ENCODE measurements at regions not wholly inside any gene's neighbourhood (a gene's known extent, or its start where the extent isn't known, plus 50 kb on each side); places are given as distances from the start of the nearest gene placed in this dataset.

DNA sequence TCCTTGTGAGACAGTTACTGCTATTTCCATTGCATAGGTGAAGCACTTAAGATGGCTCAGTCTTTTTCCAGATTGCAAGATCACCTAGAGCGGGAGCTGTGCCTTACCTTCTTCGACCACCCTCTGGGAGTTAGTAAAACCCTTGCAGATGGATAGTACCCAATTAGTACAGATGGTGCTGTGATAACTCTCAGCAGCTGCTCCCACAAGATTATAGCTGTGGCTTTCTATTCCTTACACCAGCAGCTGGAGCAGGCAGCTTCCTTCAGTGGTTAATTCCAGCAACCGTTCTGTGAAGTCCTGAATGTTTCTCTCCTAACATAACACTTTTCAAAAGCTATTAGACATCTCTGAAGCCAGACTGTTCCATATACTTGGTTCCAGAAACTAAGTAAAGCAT, 796.8 kb downstream of the XPNPEP1 start:
- no peak overlapping the region for H3K9ac ChIP-seq (ENCODE audit: low read length)
- no peaks in the 10 kb centered on the region for H3K9me3 ChIP-seq (ENCODE audit: low read length)
- no peak overlapping the region for H3K4me3 ChIP-seq (ENCODE audit: low read depth in 1 of 2, low read length in 2 of 2)
- no peaks in the 10 kb centered on the region for H3K27me3 ChIP-seq (ENCODE audit: control insufficient read depth in 1 of 2, insufficient read depth in 2 of 2, low read length in 2 of 2)
- H3K4me1 ChIP-seq (ENCODE audit: insufficient read depth, low read length) = no peaks in the 10 kb centered on the region
- no peaks in the 10 kb centered on the region for H3K36me3 ChIP-seq (ENCODE audit: insufficient read depth, low read length)
- no peak overlapping the region for H3K27ac ChIP-seq (ENCODE audit: low read depth, low read length)

DNA sequence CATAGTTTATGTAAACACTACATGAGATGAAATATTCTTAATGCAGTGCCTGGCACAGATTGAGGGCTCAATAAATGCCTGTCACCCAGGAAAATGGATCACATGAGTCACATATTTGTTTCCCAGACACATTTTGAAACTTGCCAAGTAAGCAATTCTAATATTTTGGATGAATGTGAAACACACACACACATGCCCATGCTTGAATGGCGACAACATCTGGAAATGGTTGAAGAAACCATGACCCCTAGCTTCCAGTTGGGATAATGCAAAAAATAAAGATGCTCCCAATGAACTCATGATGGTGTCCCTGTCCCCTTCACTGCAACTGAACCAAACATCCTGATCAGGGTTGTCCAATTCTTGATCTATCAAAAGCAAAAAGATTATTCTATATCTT, 797.3 kb downstream of the XPNPEP1 start:
- no peaks in the 10 kb centered on the region for H3K9me3 ChIP-seq (ENCODE audit: low read length)
- no peaks in the 10 kb centered on the region for H3K4me1 ChIP-seq (ENCODE audit: insufficient read depth, low read length)
- no peak overlapping the region for H3K4me3 ChIP-seq (ENCODE audit: low read depth in 1 of 2, low read length in 2 of 2)
- H3K36me3 ChIP-seq (ENCODE audit: insufficient read depth, low read length) = no peaks in the 10 kb centered on the region
- no peak overlapping the region for H3K27ac ChIP-seq (ENCODE audit: low read depth, low read length)
- no peak overlapping the region for H3K9ac ChIP-seq (ENCODE audit: low read length)
- H3K27me3 ChIP-seq (ENCODE audit: control insufficient read depth in 1 of 2, insufficient read depth in 2 of 2, low read length in 2 of 2) = no peaks in the 10 kb centered on the region

DNA sequence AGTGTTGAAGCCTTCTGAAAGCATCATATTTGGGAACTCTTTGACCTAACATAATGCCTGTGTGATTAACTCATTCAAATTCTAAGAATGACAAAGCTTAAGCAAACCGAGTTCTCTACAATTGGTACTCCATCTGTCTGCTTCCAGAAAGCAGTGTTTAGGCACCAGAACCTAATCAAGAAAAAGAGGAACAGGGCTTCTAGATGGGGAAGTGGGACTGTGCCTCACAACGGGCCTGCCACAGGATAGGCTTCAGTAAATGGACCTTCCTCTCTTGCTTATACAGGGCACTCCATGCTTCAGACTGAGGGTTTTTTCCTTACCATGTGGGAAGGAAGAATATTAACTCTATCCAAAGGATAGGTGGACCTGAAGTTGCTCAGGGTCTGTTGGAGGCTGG, 808.1 kb downstream of the XPNPEP1 start:
- H3K9ac ChIP-seq (ENCODE audit: low read length) = no peak overlapping the region
- no peaks in the 10 kb centered on the region for H3K36me3 ChIP-seq (ENCODE audit: insufficient read depth, low read length)
- H3K4me3 ChIP-seq (ENCODE audit: low read depth in 1 of 2, low read length in 2 of 2) = no peak overlapping the region
- H3K27ac ChIP-seq (ENCODE audit: low read depth, low read length) = no peak overlapping the region
- no peaks in the 10 kb centered on the region for H3K27me3 ChIP-seq (ENCODE audit: control insufficient read depth in 1 of 2, insufficient read depth in 2 of 2, low read length in 2 of 2)
- peaks cover 8% of the 10 kb centered on the region for H3K4me1 ChIP-seq (ENCODE audit: insufficient read depth, low read length)
- no peaks in the 10 kb centered on the region for H3K9me3 ChIP-seq (ENCODE audit: low read length)

DNA sequence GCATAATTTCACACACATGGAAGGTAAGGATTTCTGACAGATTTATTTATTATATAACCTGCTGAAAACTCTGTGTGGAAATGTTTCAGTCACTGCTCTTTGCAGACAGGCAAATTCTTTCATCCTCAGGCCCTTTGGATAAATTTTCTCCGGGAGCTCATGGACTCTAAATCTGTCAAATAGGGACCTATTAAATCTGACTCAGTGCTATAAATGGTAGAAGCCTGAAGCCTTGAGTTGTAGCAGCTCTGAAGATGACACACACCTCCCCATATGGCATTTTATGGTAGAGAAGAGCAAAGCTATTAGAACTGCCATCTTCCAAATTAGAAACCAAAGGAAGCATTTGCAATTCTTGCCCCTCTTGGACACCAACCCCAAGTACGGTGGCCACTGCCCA, 808.7 kb downstream of the XPNPEP1 start:
- H3K4me3 ChIP-seq (ENCODE audit: low read depth in 1 of 2, low read length in 2 of 2) = no peak overlapping the region
- no peak overlapping the region for H3K9ac ChIP-seq (ENCODE audit: low read length)
- no peaks in the 10 kb centered on the region for H3K27me3 ChIP-seq (ENCODE audit: control insufficient read depth in 1 of 2, insufficient read depth in 2 of 2, low read length in 2 of 2)
- H3K4me1 ChIP-seq (ENCODE audit: insufficient read depth, low read length) = peaks cover 8% of the 10 kb centered on the region
- no peaks in the 10 kb centered on the region for H3K9me3 ChIP-seq (ENCODE audit: low read length)
- no peaks in the 10 kb centered on the region for H3K36me3 ChIP-seq (ENCODE audit: insufficient read depth, low read length)
- H3K27ac ChIP-seq (ENCODE audit: low read depth, low read length) = no peak overlapping the region

DNA sequence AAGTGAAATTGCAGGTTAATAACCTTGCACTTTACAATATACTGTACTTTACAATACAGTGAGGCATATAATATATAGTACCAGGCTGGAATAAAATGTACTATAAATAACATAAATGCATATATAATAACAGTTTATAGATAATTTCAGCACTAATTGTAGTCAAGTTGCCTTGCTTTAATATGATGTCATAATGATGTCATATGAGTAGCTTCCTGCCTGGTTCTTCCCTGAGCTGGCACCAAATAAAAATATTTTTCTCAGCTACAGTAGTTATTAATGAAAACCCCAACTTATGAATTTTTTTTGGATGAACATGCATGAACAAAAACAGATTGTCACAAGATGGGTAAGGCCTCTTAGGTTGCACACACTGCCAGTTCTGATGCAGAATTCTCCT, 816.7 kb downstream of the XPNPEP1 start:
- Histone ChIP-seq H3K4me1 (ENCODE audit: insufficient read depth, low read length) (no peaks in the 10 kb centered on the region), H3K9ac (ENCODE audit: low read length) (no peak overlapping the region), H3K9me3 (ENCODE audit: low read length) (no peaks in the 10 kb centered on the region), H3K27ac (ENCODE audit: low read depth, low read length) (no peak overlapping the region), H3K36me3 (ENCODE audit: insufficient read depth, low read length) (no peaks in the 10 kb centered on the region), H3K4me3 (ENCODE audit: low read depth in 1 of 2, low read length in 2 of 2) (no peak overlapping the region), H3K27me3 (ENCODE audit: control insufficient read depth in 1 of 2, insufficient read depth in 2 of 2, low read length in 2 of 2) (no peaks in the 10 kb centered on the region)

DNA sequence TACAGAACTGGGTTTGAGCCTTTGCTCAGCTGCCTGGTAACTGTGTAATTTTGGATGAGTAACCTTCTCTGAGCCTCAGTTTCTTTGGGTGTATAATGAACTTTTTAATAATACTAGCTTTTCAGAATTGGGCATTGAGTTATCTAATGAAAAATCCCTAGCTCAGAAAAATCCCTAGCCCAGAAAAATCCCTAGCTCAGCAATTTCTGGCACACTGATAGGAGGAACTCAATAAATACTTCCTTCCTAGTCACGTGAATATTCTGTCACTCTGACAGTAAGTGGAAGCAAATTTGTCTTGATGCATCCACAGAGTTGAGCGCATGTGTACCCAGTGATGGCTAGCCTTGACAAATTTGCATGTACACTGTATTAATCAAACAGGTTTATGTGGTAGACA, 817.6 kb downstream of the XPNPEP1 start:
- Histone ChIP-seq H3K4me1 (ENCODE audit: insufficient read depth, low read length) (no peaks in the 10 kb centered on the region), H3K9ac (ENCODE audit: low read length) (no peak overlapping the region), H3K9me3 (ENCODE audit: low read length) (no peaks in the 10 kb centered on the region), H3K27me3 (ENCODE audit: control insufficient read depth in 1 of 2, insufficient read depth in 2 of 2, low read length in 2 of 2) (no peaks in the 10 kb centered on the region), H3K36me3 (ENCODE audit: insufficient read depth, low read length) (no peaks in the 10 kb centered on the region), H3K27ac (ENCODE audit: low read depth, low read length) (no peak overlapping the region), H3K4me3 (ENCODE audit: low read depth in 1 of 2, low read length in 2 of 2) (no peak overlapping the region)

DNA sequence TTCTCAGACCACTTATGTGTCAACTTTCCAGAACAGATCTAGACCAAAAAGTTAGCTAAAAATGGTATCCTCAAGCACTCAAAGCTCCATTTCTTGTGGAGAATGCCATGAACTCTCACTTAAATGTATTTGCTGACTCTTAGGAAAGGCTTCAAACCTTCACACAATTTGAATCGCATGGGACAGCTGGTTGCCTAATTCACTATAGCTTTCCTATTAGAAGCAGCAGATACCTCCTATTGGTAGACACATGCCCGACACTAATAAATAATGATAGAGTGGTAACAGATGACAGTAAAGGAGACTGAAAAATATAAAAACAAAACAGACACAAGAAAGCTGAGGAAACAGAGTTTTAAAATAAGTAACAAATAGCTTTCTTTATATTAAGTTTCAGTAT, 818.5 kb downstream of the XPNPEP1 start:
- no peak overlapping the region for H3K27ac ChIP-seq (ENCODE audit: low read depth, low read length)
- no peaks in the 10 kb centered on the region for H3K9me3 ChIP-seq (ENCODE audit: low read length)
- H3K36me3 ChIP-seq (ENCODE audit: insufficient read depth, low read length) = no peaks in the 10 kb centered on the region
- H3K4me3 ChIP-seq (ENCODE audit: low read depth in 1 of 2, low read length in 2 of 2) = no peak overlapping the region
- H3K27me3 ChIP-seq (ENCODE audit: control insufficient read depth in 1 of 2, insufficient read depth in 2 of 2, low read length in 2 of 2) = no peaks in the 10 kb centered on the region
- no peak overlapping the region for H3K9ac ChIP-seq (ENCODE audit: low read length)
- no peaks in the 10 kb centered on the region for H3K4me1 ChIP-seq (ENCODE audit: insufficient read depth, low read length)

DNA sequence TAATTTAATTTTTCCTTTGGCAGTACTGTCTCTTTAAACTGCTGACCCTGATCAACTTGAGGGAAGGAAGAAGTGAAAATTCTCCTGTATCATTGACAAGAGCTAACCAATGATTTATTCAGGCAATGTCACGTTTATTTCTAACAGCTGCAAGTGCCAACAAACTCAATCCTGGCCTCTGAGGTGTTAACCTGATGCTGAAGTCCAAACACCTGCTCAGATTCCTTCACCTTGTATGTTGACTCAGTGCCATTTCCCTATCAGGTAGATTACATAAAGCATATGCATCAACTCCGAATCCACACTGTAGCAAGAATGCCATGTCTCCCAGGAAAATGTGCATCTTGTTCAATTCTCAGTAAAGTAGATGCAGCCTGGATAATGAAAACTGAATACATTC, 820.0 kb downstream of the XPNPEP1 start:
- Histone ChIP-seq H3K27me3 (ENCODE audit: control insufficient read depth in 1 of 2, insufficient read depth in 2 of 2, low read length in 2 of 2) (no peaks in the 10 kb centered on the region), H3K36me3 (ENCODE audit: insufficient read depth, low read length) (no peaks in the 10 kb centered on the region), H3K4me1 (ENCODE audit: insufficient read depth, low read length) (no peaks in the 10 kb centered on the region), H3K9me3 (ENCODE audit: low read length) (no peaks in the 10 kb centered on the region), H3K9ac (ENCODE audit: low read length) (no peak overlapping the region), H3K27ac (ENCODE audit: low read depth, low read length) (no peak overlapping the region), H3K4me3 (ENCODE audit: low read depth in 1 of 2, low read length in 2 of 2) (no peak overlapping the region)

DNA sequence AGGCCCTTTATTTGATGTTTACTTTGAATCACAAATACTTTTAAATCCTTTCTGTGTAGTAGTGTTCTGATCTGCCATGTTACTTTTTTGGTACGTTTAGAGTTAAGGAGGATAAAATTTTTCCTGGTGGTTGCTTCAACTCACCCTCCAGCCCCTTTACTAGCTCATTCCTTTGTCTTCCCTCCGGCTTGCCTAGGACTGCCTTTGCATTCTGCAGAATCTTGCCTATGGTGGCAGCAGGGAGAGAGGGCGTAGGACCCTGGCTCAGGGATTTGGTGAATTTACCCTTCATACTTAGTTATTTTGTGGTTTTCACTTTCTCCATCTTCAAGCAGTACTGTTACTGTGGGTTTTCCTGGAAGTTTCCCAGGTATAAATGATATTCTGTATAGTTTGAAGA, 833.5 kb downstream of the XPNPEP1 start:
- Histone ChIP-seq H3K4me3 (ENCODE audit: low read depth in 1 of 2, low read length in 2 of 2) (no peak overlapping the region), H3K9me3 (ENCODE audit: low read length) (no peaks in the 10 kb centered on the region), H3K9ac (ENCODE audit: low read length) (no peak overlapping the region), H3K27me3 (ENCODE audit: control insufficient read depth in 1 of 2, insufficient read depth in 2 of 2, low read length in 2 of 2) (no peaks in the 10 kb centered on the region), H3K4me1 (ENCODE audit: insufficient read depth, low read length) (no peaks in the 10 kb centered on the region), H3K36me3 (ENCODE audit: insufficient read depth, low read length) (no peaks in the 10 kb centered on the region), H3K27ac (ENCODE audit: low read depth, low read length) (no peak overlapping the region)

DNA sequence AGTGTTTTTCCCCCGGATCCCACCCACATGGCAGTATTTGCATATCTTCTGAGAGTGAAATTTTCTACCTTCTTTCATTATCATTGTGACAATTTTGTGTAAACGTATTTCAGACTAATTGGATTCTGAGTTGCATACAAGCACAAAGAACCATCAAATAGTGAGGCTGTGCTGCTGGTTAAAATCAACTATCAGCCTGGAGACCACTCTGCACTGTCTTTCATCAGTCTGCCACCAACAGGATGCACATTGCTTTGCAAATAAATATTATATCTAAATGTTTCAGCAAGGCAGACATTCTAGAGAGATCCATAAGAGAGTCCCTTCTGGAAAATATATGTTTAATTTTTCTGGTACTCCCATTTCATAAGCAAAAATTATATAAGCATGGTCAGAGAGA, 851.8 kb downstream of the XPNPEP1 start:
- Histone ChIP-seq H3K9me3 (ENCODE audit: low read length) (no peaks in the 10 kb centered on the region), H3K36me3 (ENCODE audit: insufficient read depth, low read length) (no peaks in the 10 kb centered on the region), H3K9ac (ENCODE audit: low read length) (no peak overlapping the region)

DNA sequence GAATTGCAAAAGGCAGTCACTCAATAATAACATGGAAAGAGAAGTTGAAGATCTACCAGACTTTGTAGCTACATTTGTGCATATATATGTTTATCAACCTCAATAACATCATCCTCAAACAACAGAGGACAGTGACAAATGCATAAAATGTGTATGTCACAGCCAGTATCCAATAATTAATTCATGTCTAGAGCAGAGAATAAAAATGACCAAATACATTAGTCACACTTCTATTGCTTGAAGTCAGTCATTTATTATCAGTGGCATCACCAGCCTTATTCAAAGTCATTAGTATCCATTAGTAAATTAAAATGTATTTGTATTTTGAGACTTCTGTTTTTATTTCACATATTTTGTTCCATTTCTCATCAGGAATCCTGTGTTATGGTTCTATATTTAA, 852.8 kb downstream of the XPNPEP1 start:
- no peak overlapping the region for H3K27ac ChIP-seq (ENCODE audit: low read depth, low read length)
- no peaks in the 10 kb centered on the region for H3K4me1 ChIP-seq (ENCODE audit: insufficient read depth, low read length)
- H3K36me3 ChIP-seq (ENCODE audit: insufficient read depth, low read length) = no peaks in the 10 kb centered on the region
- no peak overlapping the region for H3K9ac ChIP-seq (ENCODE audit: low read length)
- H3K27me3 ChIP-seq (ENCODE audit: control insufficient read depth in 1 of 2, insufficient read depth in 2 of 2, low read length in 2 of 2) = no peaks in the 10 kb centered on the region
- H3K9me3 ChIP-seq (ENCODE audit: low read length) = no peaks in the 10 kb centered on the region
- H3K4me3 ChIP-seq (ENCODE audit: low read depth in 1 of 2, low read length in 2 of 2) = no peak overlapping the region

More for the DNA sequence above, 851.8 kb downstream of the XPNPEP1 start:
- Histone ChIP-seq H3K27me3 (ENCODE audit: control insufficient read depth in 1 of 2, insufficient read depth in 2 of 2, low read length in 2 of 2) (no peaks in the 10 kb centered on the region), H3K4me1 (ENCODE audit: insufficient read depth, low read length) (no peaks in the 10 kb centered on the region), H3K4me3 (ENCODE audit: low read depth in 1 of 2, low read length in 2 of 2) (no peak overlapping the region), H3K27ac (ENCODE audit: low read depth, low read length) (no peak overlapping the region)

DNA sequence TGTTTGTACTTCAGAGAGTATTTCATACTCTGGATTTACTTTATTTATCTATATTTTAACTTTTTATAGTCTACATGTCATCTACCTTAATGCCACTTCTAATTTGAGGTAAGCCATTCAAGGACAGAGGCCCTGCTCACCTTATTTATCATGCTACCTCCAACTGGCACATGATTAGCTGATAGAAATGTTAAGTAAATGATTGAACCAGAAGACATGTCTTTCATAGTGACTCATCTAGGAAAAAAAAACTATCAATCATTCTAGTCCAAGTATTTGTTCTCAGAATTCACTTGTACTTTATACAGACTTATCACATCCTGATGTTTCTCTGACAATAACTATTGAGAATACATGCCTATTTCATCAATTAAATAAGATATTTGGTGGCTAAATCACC, 856.3 kb downstream of the XPNPEP1 start:
- Histone ChIP-seq H3K27ac (ENCODE audit: low read depth, low read length) (no peak overlapping the region), H3K4me1 (ENCODE audit: insufficient read depth, low read length) (no peaks in the 10 kb centered on the region), H3K36me3 (ENCODE audit: insufficient read depth, low read length) (no peaks in the 10 kb centered on the region), H3K9ac (ENCODE audit: low read length) (no peak overlapping the region), H3K27me3 (ENCODE audit: control insufficient read depth in 1 of 2, insufficient read depth in 2 of 2, low read length in 2 of 2) (no peaks in the 10 kb centered on the region), H3K4me3 (ENCODE audit: low read depth in 1 of 2, low read length in 2 of 2) (no peak overlapping the region), H3K9me3 (ENCODE audit: low read length) (no peaks in the 10 kb centered on the region)

All from muscle layer of colon (tissue), 2 donors.